DND-41 (cell line): ENCODE measurements at regions not wholly inside any gene's neighbourhood (a gene's known extent, or its start where the extent isn't known, plus 50 kb on each side); places are given as distances from the start of the nearest gene placed in this dataset.
"Not testable (repeated sequence)": the region's sequence is repeated elsewhere in the genome, so short reads cannot be mapped to it uniquely, and the experiment has no call there.

Experiments used
- ATAC-seq: fragments of 200-7000 bp; cut with Tn5 transposase; 3 replicates; pipeline ENCODE4 v1.9.1; 2021; ENCODE audit warnings: low read depth; ENCODE audit not compliant: insufficient read depth
- DNase-seq: peaks from one replicate; pipeline ENCODE4 v3.0.0-alpha.2; 2020
- H2AFZ ChIP-seq: 2 replicates; pipeline ENCODE4 v1.6.0; 2012; ENCODE audit warnings: low read depth, low read length
- H3K27ac ChIP-seq: 2 replicates; pipeline ENCODE4 v1.5.1; 2012; ENCODE audit warnings: low read length, inconsistent platforms
- H3K27me3 ChIP-seq: fragments of 200-600 bp; sonication (generic); 2 replicates; pipeline ENCODE4 v1.6.0; 2012; ENCODE audit warnings: low read length, mild to moderate bottlenecking, inconsistent platforms; ENCODE audit not compliant: insufficient read depth, poor library complexity
- H3K36me3 ChIP-seq: 2 replicates; pipeline ENCODE4 v1.5.1; 2012; ENCODE audit warnings: low read length, inconsistent platforms; ENCODE audit not compliant: insufficient read depth
- H3K4me1 ChIP-seq: 2 replicates; pipeline ENCODE4 v1.5.1; 2012; ENCODE audit warnings: mild to moderate bottlenecking, low read length; ENCODE audit not compliant: insufficient read depth
- H3K4me2 ChIP-seq: 2 replicates; pipeline ENCODE4 v1.6.0; 2012; ENCODE audit warnings: mild to moderate bottlenecking, moderate library complexity, low read length, inconsistent platforms; ENCODE audit not compliant: insufficient read depth
- H3K4me3 ChIP-seq, 2 experiments: fragments of 200-600 bp in 1 of 2; shearing (Covaris generic) in 1 of 2; 2 replicates each; pipeline ENCODE4 v1.5.1; 2012 to 2016; ENCODE audit warnings: inconsistent platforms in 2 of 2, low read length in 2 of 2, mild to moderate bottlenecking in 2 of 2, low read depth in 1 of 2, moderate library complexity in 1 of 2
- H3K79me2 ChIP-seq: 2 replicates; pipeline ENCODE4 v1.6.0; 2012; ENCODE audit warnings: low read length, inconsistent platforms; ENCODE audit not compliant: insufficient read depth
- H3K9ac ChIP-seq: 2 replicates; pipeline ENCODE4 v1.6.0; 2012; ENCODE audit warnings: low read depth, mild to moderate bottlenecking, inconsistent platforms, low read length, moderate library complexity
- H3K9me3 ChIP-seq: 2 replicates; pipeline ENCODE4 v1.5.1; 2012; ENCODE audit warnings: low read length, moderate library complexity, mild to moderate bottlenecking, inconsistent platforms; ENCODE audit not compliant: insufficient read depth, severe bottlenecking
- H4K20me1 ChIP-seq: 2 replicates; pipeline ENCODE4 v1.6.0; 2012; ENCODE audit warnings: low read length; ENCODE audit not compliant: insufficient read depth
- EZH2 ChIP-seq: IDR thresholded peaks from 3 replicates; pipeline ENCODE4 v1.6.1; 2012; ENCODE audit warnings: borderline replicate concordance, low read depth, mild to moderate bottlenecking, moderate library complexity, low read length, inconsistent platforms; ENCODE audit not compliant: severe bottlenecking
- TF ChIP-seq, protein P1 (sequence below): IDR thresholded peaks from 2 replicates; pipeline ENCODE4 v1.5.1; 2012; ENCODE audit warnings: borderline replicate concordance, low read length, moderate library complexity, mild to moderate bottlenecking; ENCODE audit not compliant: poor library complexity, severe bottlenecking; ENCODE audit errors: extremely low read depth

DNA sequence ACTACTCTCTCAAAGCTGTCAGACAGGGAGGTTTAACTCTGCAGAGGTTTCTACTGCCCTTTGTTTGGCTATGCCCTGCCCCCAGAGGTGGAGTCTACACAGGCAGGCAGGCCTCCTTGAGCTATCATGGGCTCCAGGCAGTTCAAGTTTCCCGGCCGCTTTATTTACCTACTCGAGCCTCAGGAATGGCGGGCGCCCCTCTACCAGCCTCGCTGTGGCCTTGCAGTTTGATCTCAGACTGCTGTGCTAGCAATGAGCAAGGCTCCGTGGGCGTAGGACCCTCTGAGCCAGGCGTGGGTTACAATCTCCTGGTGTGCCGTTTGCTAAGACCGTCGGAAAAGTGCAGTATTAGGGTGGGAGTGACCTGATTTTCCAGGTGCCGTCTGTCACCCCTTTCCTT, 124.3 kb downstream of the PTCHD1 start:
- H2AFZ ChIP-seq, H3K36me3 ChIP-seq, H3K4me1 ChIP-seq, H3K79me2 ChIP-seq, H3K27ac ChIP-seq, ATAC-seq, H4K20me1 ChIP-seq, H3K9me3 ChIP-seq, H3K4me2 ChIP-seq, H3K9ac ChIP-seq, H3K4me3 ChIP-seq, DNase-seq, H3K27me3 ChIP-seq: not testable (repeated sequence)

DNA sequence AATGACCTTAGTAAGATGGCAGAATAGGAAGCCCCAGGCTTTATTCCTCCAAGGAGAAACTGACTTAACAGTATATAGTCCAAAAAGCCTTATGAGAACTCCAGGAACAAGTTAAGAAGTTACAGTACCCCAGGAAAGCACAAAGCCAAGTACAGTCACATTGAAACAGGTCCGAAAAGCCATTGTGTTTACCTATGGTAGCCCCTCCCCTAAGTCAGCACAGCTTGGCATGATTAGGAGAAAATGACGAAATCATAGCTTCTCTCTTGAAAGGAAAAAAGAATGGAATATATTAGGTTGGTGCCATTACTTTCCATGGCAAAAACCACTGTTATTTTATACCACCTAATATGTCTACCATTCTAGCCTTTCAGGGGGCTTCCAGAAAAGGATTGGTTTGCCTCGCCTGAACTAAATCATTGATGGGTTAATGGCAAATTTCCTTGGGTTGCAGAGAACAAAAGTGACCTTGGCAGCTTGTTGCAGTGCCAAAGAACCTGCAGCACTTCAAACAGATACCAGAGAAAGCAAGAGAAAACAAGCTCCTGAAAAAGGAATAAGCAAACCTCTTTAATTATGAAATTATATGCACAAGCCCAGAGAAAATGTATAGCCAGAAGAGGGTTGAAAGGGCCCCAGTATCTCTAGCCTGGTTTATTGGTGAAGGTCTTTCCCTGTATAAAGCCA, 130.6 kb downstream of the PTCHD1 start:
- Histone ChIP-seq H3K4me2 (no peak overlapping the region), H3K4me3 (no peak overlapping the region), H3K27ac (no peak overlapping the region), H3K27me3 (no peaks in the 10 kb centered on the region), H3K9me3 (no peaks in the 10 kb centered on the region), H3K36me3 (no peaks in the 10 kb centered on the region), H3K9ac (no peak overlapping the region), H3K79me2 (no peaks in the 10 kb centered on the region), H4K20me1 (no peaks in the 10 kb centered on the region), H2AFZ (no peak overlapping the region), H3K4me1 (no peaks in the 10 kb centered on the region)
- ATAC-seq (no peak), DNase-seq (no peak)
- TF ChIP-seq EZH2 = no peak
- TF ChIP-seq, protein P1, sequence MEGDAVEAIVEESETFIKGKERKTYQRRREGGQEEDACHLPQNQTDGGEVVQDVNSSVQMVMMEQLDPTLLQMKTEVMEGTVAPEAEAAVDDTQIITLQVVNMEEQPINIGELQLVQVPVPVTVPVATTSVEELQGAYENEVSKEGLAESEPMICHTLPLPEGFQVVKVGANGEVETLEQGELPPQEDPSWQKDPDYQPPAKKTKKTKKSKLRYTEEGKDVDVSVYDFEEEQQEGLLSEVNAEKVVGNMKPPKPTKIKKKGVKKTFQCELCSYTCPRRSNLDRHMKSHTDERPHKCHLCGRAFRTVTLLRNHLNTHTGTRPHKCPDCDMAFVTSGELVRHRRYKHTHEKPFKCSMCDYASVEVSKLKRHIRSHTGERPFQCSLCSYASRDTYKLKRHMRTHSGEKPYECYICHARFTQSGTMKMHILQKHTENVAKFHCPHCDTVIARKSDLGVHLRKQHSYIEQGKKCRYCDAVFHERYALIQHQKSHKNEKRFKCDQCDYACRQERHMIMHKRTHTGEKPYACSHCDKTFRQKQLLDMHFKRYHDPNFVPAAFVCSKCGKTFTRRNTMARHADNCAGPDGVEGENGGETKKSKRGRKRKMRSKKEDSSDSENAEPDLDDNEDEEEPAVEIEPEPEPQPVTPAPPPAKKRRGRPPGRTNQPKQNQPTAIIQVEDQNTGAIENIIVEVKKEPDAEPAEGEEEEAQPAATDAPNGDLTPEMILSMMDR = no peak

DNA sequence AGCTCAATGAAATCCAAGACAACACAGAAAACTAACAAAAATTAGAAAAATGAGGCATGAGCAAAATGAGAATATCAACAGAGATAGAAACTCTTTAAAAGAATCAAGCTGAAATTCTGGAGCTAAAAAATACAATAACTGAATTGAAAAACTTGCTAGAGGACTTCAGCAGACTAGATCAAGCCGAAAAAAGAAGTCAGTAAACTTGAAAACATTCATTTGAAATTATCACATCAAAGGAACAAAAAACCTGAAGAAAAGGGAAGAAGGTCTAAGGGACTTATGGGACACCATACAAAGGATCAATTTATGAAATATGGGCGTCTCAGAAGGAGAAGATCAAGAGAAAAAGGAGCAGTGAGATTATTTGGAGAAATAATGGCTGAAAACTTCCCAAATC, 131.3 kb downstream of the PTCHD1 start:
- DNase-seq = no peak
- Histone ChIP-seq H3K27me3 (no peaks in the 10 kb centered on the region), H4K20me1 (no peaks in the 10 kb centered on the region), H3K9me3 (no peaks in the 10 kb centered on the region), H3K27ac (no peak overlapping the region), H3K4me2 (no peak overlapping the region), H2AFZ (no peak overlapping the region), H3K36me3 (no peaks in the 10 kb centered on the region), H3K4me3 (no peak overlapping the region), H3K4me1 (no peaks in the 10 kb centered on the region), H3K9ac (no peak overlapping the region), H3K79me2 (no peaks in the 10 kb centered on the region)
- no peak for ATAC-seq
- TF ChIP-seq, protein P1 = no peak
- no peak for TF ChIP-seq EZH2

DNA sequence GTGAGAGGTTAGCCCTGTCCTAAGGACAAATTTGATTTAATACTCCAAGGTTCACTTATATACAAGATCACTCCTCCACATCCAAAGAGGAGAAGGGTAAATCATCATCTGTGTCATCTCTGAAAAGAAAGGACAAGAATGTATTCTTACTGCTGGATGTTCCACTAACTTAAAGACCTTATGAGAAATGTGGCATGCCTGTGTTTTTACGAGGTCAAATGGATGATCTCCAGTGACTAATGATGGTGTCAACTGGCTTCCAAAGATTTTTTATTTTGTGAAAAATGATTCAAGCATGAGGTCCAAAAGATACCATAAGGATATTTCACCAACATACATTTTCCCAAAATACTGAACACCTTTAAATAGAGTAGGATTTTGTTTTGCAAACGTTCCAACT, 143.4 kb downstream of the PTCHD1 start:
- TF ChIP-seq, protein P1 = no peak
- no peak for TF ChIP-seq EZH2
- DNase-seq (no peak), ATAC-seq (no peak)
- Histone ChIP-seq H4K20me1 (no peaks in the 10 kb centered on the region), H3K27ac (no peak overlapping the region), H3K27me3 (no peaks in the 10 kb centered on the region), H3K4me1 (no peaks in the 10 kb centered on the region), H3K36me3 (no peaks in the 10 kb centered on the region), H3K79me2 (no peaks in the 10 kb centered on the region), H3K9ac (no peak overlapping the region), H2AFZ (no peak overlapping the region), H3K4me3 (no peak overlapping the region), H3K9me3 (no peaks in the 10 kb centered on the region), H3K4me2 (no peak overlapping the region)
